ENCODE measurements at regions not wholly inside any gene's neighbourhood (a gene's known extent, or its start where the extent isn't known, plus 50 kb on each side); places are given as distances from the start of the nearest gene placed in this dataset.

- no peak for DNase-seq (ENCODE audit: low read depth)
These were observed 152.0 kb upstream of the STX18 start for GRCh38 chr4:4693755-4694295.

- peak; percentile 69 for DNase-seq (ENCODE audit: low read depth)
These were observed 151.4 kb upstream of the STX18 start for GRCh38 chr4:4693258-4693657.

- no peak for DNase-seq (ENCODE audit: low read depth)
These were observed 149.0 kb upstream of the STX18 start for GRCh38 chr4:4690854-4691253.

DNA sequence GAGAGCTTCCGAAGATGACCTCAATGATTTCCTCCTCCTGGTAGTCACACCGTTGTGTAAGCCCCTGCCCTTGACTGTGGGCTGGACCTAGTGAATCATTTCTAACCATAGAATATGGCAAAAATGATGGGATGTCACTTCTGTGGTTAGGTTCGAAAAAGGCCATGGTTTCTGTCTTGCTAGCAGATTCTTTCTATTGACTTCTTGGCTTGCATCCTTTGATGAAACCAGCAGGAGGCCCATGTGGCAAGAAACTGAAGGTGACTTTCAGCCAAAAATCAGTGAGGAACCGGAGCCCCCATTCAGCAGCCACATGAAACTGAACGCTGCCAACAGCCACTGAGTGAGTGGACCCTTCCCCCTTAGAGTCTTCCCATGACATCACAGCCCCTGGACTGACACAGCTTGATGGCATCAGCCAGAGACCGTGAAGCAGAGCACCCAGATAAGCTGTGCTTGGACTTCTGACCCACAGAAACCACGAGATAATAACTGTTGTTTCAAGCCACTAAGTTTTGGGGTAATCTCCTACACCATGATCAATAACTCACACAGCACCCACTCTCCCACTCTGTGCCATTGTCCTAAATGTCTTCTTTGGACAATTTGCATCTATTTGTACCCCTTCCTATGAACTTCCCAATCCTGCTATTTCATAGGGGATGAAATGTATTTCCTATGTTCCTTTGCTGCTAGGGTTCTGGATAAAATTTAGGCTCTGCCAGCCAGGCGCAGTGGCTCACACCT is 148.0 kb upstream of the STX18 start:
- no peak for DNase-seq (ENCODE audit: low read depth)

DNA sequence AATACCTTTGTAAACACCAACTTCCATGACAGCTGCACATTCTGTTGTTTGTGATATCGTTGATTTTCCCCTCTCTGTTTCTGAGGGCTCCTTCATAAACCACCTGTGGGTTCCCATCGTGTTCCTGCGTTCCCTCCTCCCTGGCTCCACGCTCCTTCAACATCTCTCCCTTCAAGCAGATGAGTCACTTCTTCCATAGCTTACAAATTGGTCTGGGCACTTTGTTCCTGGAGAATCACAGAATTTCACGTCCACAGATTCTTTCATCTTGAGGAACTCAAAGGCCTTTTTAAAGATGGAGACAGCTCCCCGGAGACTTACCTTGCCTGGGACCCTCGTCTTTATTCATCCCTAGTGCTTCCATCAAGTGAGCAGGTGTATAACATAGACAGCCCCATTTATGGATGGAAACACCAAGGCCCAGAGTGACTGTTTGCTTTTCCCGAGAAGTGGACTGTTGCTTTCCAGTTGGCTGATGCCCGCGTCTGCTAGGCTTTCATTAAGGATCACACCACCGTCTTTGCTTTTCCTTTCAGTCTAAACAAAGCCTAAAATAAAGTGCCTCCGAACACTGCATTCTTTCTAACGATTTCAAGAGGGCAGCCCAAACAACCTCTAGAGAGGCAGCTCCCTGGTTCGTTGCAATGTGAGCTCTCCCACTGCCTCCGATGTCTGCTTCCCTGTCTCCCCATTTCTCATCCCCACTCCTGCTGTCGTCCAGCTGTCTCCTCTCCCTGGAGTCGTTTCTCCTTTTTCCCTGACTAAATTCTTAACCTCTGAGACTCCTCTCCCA is 146.3 kb upstream of the STX18 start:
- DNase-seq (ENCODE audit: low read depth), result no peak

- DNase-seq (ENCODE audit: low read depth), result no peak
These were observed 145.3 kb upstream of the STX18 start for GRCh38 chr4:4687100-4687499.

DNA sequence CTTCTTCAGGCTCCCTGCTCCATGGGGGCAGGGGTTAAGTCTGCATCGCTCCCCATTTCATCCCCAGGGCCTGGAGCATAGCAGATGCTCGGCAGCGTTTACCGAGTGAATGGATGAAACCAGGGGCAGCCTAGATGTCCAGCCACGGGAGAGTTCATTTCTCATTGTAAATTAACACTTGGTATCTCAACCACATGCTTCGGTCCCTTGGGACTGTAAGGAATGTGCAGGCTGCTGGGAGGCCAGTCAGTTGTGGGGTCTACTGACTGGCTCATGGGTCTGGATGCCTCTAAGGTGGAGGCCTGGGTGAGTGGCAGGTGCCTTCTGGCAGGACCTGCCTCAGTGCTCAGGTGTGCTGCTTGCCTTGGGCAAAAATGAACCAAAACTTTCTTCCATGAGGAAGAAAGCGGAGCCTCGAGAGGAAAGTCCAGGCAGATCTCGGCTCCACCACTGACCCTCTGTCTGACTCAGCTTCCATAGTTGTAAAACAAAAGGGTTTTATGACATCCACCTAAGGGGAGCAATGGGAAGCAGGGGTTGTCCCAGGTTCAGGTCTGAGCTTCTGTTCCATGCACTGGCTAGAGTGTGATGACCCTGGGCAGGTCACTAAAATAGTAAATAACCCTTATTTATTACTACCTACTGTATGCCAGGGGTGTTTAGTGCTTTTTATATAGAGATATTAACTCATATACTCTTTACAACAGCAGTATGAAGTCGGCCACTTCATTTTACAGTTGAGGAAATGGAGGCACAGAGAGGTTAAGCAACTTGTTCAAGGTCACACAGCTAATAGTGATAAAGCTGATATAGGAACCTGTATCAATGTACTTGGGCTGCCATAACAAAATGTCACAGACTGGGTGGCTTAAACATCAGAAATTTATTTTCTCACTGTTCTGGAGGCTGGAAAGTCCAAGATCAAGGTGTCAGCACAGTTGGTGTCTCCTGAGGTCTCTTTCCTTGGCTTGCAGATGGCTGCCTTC is 144.3 kb upstream of the STX18 start:
- no peak for DNase-seq (ENCODE audit: low read depth)

DNA sequence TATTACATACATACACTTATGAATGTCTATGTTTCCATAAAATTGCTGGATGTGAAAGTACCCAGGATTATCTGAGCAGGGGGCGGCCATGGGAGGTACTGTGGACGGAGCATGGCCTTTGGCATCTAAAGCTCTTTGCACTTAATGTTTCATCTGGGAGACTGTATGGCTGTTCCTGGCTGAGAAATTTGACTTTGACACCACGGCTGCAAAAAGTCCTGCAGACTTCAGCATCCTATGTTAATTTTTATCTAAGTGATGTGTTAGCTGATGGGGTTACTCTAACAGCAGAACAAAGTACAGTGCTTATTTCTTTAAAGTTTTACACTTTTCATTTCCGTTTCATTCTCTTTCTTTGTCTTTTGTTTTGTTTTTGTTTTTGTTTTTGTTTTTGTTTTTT is 139.8 kb upstream of the STX18 start:
- no peak for DNase-seq (ENCODE audit: low read depth)

DNA sequence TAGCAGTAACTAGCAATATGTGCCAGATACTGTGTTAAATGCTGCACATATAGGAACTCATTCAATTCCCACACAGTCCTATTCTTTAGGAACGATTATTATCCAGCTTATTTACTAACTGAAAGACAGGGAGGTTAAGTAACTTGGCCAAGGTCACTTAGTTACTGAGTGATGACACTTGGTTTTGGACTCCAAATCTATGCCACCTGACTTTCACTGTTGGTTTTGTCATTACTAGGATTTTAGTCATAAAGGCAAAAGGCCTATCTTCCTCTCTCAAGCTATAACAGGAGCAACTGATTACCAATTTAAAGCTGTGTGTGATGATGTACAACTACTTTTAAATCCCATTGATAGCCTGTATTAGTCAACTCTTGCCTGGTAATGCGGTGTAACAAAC is 138.9 kb upstream of the STX18 start:
- DNase-seq (ENCODE audit: low read depth), result no peak

- no peak for DNase-seq (ENCODE audit: low read depth)
These were observed 138.4 kb upstream of the STX18 start for GRCh38 chr4:4680243-4680642.

GRCh38 chr4:4677556-4678522 is 136.0 kb upstream of the STX18 start:
- DNase-seq (ENCODE audit: low read depth), result no peak

- no peak for DNase-seq (ENCODE audit: low read depth)
These were observed 133.8 kb upstream of the STX18 start for GRCh38 chr4:4675641-4676040.

GRCh38 chr4:4675051-4675581 is 133.3 kb upstream of the STX18 start:
- DNase-seq (ENCODE audit: low read depth), result no peak

GRCh38 chr4:4673070-4673469 is 131.2 kb upstream of the STX18 start:
- DNase-seq (ENCODE audit: low read depth), result no peak

- no peak for DNase-seq (ENCODE audit: low read depth)
These were observed 130.6 kb upstream of the STX18 start for GRCh38 chr4:4672402-4672801.

GRCh38 chr4:4671774-4672349 is 130.0 kb upstream of the STX18 start:
- DNase-seq (ENCODE audit: low read depth), result peak; percentile 56

- DNase-seq (ENCODE audit: low read depth), result peak; percentile 68
These were observed 129.0 kb upstream of the STX18 start for GRCh38 chr4:4670869-4671268.

- peak; percentile 41 for DNase-seq (ENCODE audit: low read depth)
These were observed 126.7 kb upstream of the STX18 start for GRCh38 chr4:4668355-4669210.

GRCh38 chr4:4667622-4668081 is 125.8 kb upstream of the STX18 start:
- DNase-seq (ENCODE audit: low read depth), result no peak
